ENCODE measurements at regions not wholly inside any gene's neighbourhood (a gene's known extent, or its start where the extent isn't known, plus 50 kb on each side); places are given as distances from the start of the nearest gene placed in this dataset.
"Not testable (repeated sequence)": the region's sequence is repeated elsewhere in the genome, so short reads cannot be mapped to it uniquely, and the experiment has no call there.

- no peaks in the 10 kb centered on the region for H3K27me3 ChIP-seq
- WGBS, 3 donors = 20 to 42% (median 23%) methylated on average over 2 of the region's 2 CpGs
- H3K4me1 ChIP-seq (ENCODE audit: insufficient read depth) = no peaks in the 10 kb centered on the region
- H3K9me3 ChIP-seq = no peaks in the 10 kb centered on the region
- no peak overlapping the region for H3K4me3 ChIP-seq
- TF ChIP-seq CTCF (IDR thresholded peaks at IDR 0.05) = no peak
- TF ChIP-seq EP300 (IDR thresholded peaks at IDR 0.05) = no peak
- TF ChIP-seq POLR2A (IDR thresholded peaks at IDR 0.05) = no peak
- intact Hi-C loops (cut with DNase I) = no loop called here
- no peak overlapping the region for H3K27ac ChIP-seq
- no peaks in the 10 kb centered on the region for H3K36me3 ChIP-seq
- DNase-seq = no peak
Measured at GRCh38 chr2:53314718-53315117, 452.9 kb upstream of the CHAC2 start.

- H3K27ac ChIP-seq; H3K4me1 ChIP-seq (ENCODE audit: insufficient read depth); H3K36me3 ChIP-seq; H3K4me3 ChIP-seq; DNase-seq; intact Hi-C loops (cut with DNase I); H3K27me3 ChIP-seq; H3K9me3 ChIP-seq: not testable (repeated sequence)
- 85 to 89% (median 87%) methylated on average over 4 of the region's 4 CpGs for WGBS, 3 donors
Measured at GRCh38 chr2:53313644-53314043, 454.0 kb upstream of the CHAC2 start.

- H3K27ac ChIP-seq = no peak overlapping the region
Measured at GRCh38 chr2:53312721-53313120, 454.9 kb upstream of the CHAC2 start.

GRCh38 chr2:53312181-53312580 is 455.4 kb upstream of the CHAC2 start:
- WGBS, 3 donors = 68 to 81% (median 79%) methylated on average over 5 of the region's 5 CpGs
- Histone ChIP-seq H3K27ac (no peak overlapping the region), H3K36me3 (no peaks in the 10 kb centered on the region), H3K4me1 (ENCODE audit: insufficient read depth) (no peaks in the 10 kb centered on the region), H3K4me3 (no peak overlapping the region), H3K9me3 (no peaks in the 10 kb centered on the region), H3K27me3 (no peaks in the 10 kb centered on the region)
- intact Hi-C loops (cut with DNase I) = no loop called here
- no peak for TF ChIP-seq POLR2A (IDR thresholded peaks at IDR 0.05)
- no peak for TF ChIP-seq EP300 (IDR thresholded peaks at IDR 0.05)
- no peak for TF ChIP-seq CTCF (IDR thresholded peaks at IDR 0.05)
- DNase-seq = no peak

More at GRCh38 chr2:53312721-53313120, 454.9 kb upstream of the CHAC2 start:
- WGBS, 3 donors = 31 to 35% (median 34%) methylated on average over 5 of the region's 5 CpGs
- no peak for TF ChIP-seq CTCF (IDR thresholded peaks at IDR 0.05)
- TF ChIP-seq EP300 (IDR thresholded peaks at IDR 0.05) = no peak
- no peak for TF ChIP-seq POLR2A (IDR thresholded peaks at IDR 0.05)
- no peaks in the 10 kb centered on the region for H3K36me3 ChIP-seq
- no peaks in the 10 kb centered on the region for H3K27me3 ChIP-seq
- no peaks in the 10 kb centered on the region for H3K9me3 ChIP-seq
- no peaks in the 10 kb centered on the region for H3K4me1 ChIP-seq (ENCODE audit: insufficient read depth)
- intact Hi-C loops (cut with DNase I) = no loop called here
- no peak overlapping the region for H3K4me3 ChIP-seq
- DNase-seq = peak in 1 of 5 donors; percentile 53

- Histone ChIP-seq H3K9me3 (no peaks in the 10 kb centered on the region), H3K4me3 (no peak overlapping the region), H3K36me3 (no peaks in the 10 kb centered on the region), H3K27me3 (no peaks in the 10 kb centered on the region), H3K4me1 (ENCODE audit: insufficient read depth) (no peaks in the 10 kb centered on the region), H3K27ac (no peak overlapping the region)
- no peak for TF ChIP-seq CTCF (IDR thresholded peaks at IDR 0.05)
- TF ChIP-seq EP300 (IDR thresholded peaks at IDR 0.05) = no peak
- TF ChIP-seq POLR2A (IDR thresholded peaks at IDR 0.05) = no peak
- 70 to 90% (median 78%) methylated on average over 4 of the region's 4 CpGs for WGBS, 3 donors
- intact Hi-C loops (cut with DNase I) = no loop called here
- no peak for DNase-seq
Measured at GRCh38 chr2:53303012-53303578, 464.5 kb upstream of the CHAC2 start.
